ENCODE measurements at regions not wholly inside any gene's neighbourhood (a gene's known extent, or its start where the extent isn't known, plus 50 kb on each side); places are given as distances from the start of the nearest gene placed in this dataset.

- no peak for TF ChIP-seq EZH2phosphoT487 (IDR thresholded peaks at IDR 0.05; ENCODE audit: insufficient read depth, low read depth)
- no peak for TF ChIP-seq EZH2 (IDR thresholded peaks at IDR 0.05; ENCODE audit: insufficient read depth, poor library complexity, severe bottlenecking)
Measured at GRCh38 chr12:38961683-38962082, 56.3 kb upstream of the CPNE8 start.
